ENCODE measurements at regions not wholly inside any gene's neighbourhood (a gene's known extent, or its start where the extent isn't known, plus 50 kb on each side); places are given as distances from the start of the nearest gene placed in this dataset.

DNA sequence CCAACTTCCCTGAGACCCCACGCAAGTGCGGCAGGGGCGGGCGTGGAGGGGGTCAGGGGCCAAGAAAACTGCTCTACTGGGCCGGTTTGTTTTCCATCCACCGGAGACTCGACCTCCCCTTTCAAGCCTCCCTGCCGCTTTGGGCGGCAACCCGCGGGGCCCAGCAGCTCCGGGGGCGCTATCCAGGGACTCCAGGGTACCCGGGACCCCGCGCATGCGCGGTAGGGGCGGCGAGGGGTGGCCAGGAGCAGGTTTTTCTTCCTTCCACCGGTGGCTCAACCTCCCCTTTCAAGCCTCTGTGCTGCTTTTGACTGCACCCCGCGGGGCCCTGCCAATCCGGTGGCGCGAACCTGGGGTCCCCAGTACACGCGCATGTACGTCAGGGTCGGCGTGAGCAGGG, 323.5 kb downstream of the ALG10 start (continued):
- TF ChIP-seq, protein P1, sequence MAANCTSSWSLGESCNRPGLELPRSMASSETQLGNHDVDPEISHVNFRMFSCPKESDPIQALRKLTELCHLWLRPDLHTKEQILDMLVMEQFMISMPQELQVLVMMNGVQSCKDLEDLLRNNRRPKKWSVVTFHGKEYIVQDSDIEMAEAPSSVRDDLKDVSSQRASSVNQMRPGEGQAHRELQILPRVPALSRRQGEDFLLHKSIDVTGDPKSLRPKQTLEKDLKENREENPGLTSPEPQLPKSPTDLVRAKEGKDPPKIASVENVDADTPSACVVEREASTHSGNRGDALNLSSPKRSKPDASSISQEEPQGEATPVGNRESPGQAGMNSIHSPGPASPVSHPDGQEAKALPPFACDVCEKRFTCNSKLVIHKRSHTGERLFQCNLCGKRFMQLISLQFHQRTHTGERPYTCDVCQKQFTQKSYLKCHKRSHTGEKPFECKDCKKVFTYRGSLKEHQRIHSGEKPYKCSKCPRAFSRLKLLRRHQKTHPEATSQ (tag by site-specific recombination; IDR thresholded peaks at IDR 0.05), result no peak
- TF ChIP-seq ZNF140 (tag by site-specific recombination; IDR thresholded peaks at IDR 0.05) (no peak), ZFP37 (tag by site-specific recombination; IDR thresholded peaks at IDR 0.05) (no peak), KLF9 (tag by site-specific recombination; IDR thresholded peaks at IDR 0.05; ENCODE audit: low read depth) (no peak), ZNF132 (tag by site-specific recombination; IDR thresholded peaks at IDR 0.05; ENCODE audit: borderline replicate concordance) (no peak), SCRT1 (tag by site-specific recombination; IDR thresholded peaks at IDR 0.05; ENCODE audit: borderline replicate concordance) (no peak), MEIS1 (CRISPR knock-in tag; IDR thresholded peaks at IDR 0.05; ENCODE audit: borderline replicate concordance) (no peak), ZEB2 (tag by site-specific recombination; IDR thresholded peaks at IDR 0.05) (no peak), ZNF146 (tag by site-specific recombination; IDR thresholded peaks at IDR 0.05) (no peak), ZNF792 (tag by site-specific recombination; IDR thresholded peaks at IDR 0.05) (no peak), ZNF654 (tag by site-specific recombination; IDR thresholded peaks at IDR 0.05; ENCODE audit: low read depth) (no peak), ZXDB (tag by site-specific recombination; IDR thresholded peaks at IDR 0.05) (peak; percentile 54; the same call in 1 of the 2 replicates), FEZF1 (tag by site-specific recombination; IDR thresholded peaks at IDR 0.05) (no peak), ZNF610 (tag by site-specific recombination; IDR thresholded peaks at IDR 0.05; ENCODE audit: borderline replicate concordance) (no peak)
- TF ChIP-seq, protein P2, sequence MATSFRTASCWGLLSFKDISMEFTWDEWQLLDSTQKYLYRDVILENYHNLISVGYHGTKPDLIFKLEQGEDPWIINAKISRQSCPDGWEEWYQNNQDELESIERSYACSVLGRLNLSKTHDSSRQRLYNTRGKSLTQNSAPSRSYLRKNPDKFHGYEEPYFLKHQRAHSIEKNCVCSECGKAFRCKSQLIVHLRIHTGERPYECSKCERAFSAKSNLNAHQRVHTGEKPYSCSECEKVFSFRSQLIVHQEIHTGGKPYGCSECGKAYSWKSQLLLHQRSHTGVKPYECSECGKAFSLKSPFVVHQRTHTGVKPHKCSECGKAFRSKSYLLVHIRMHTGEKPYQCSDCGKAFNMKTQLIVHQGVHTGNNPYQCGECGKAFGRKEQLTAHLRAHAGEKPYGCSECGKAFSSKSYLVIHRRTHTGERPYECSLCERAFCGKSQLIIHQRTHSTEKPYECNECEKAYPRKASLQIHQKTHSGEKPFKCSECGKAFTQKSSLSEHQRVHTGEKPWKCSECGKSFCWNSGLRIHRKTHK (tag by site-specific recombination; IDR thresholded peaks at IDR 0.05), result no peak
- TF ChIP-seq, protein P3, sequence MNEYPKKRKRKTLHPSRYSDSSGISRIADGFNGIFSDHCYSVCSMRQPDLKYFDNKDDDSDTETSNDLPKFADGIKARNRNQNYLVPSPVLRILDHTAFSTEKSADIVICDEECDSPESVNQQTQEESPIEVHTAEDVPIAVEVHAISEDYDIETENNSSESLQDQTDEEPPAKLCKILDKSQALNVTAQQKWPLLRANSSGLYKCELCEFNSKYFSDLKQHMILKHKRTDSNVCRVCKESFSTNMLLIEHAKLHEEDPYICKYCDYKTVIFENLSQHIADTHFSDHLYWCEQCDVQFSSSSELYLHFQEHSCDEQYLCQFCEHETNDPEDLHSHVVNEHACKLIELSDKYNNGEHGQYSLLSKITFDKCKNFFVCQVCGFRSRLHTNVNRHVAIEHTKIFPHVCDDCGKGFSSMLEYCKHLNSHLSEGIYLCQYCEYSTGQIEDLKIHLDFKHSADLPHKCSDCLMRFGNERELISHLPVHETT (tag by site-specific recombination; IDR thresholded peaks at IDR 0.05), result no peak
- TF ChIP-seq, protein P4, sequence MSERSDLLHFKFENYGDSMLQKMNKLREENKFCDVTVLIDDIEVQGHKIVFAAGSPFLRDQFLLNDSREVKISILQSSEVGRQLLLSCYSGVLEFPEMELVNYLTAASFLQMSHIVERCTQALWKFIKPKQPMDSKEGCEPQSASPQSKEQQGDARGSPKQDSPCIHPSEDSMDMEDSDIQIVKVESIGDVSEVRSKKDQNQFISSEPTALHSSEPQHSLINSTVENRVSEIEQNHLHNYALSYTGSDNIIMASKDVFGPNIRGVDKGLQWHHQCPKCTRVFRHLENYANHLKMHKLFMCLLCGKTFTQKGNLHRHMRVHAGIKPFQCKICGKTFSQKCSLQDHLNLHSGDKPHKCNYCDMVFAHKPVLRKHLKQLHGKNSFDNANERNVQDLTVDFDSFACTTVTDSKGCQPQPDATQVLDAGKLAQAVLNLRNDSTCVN (tag by site-specific recombination; optimal IDR thresholded peaks at IDR 0.05), result peak; percentile 24
- TF ChIP-seq, protein P5, sequence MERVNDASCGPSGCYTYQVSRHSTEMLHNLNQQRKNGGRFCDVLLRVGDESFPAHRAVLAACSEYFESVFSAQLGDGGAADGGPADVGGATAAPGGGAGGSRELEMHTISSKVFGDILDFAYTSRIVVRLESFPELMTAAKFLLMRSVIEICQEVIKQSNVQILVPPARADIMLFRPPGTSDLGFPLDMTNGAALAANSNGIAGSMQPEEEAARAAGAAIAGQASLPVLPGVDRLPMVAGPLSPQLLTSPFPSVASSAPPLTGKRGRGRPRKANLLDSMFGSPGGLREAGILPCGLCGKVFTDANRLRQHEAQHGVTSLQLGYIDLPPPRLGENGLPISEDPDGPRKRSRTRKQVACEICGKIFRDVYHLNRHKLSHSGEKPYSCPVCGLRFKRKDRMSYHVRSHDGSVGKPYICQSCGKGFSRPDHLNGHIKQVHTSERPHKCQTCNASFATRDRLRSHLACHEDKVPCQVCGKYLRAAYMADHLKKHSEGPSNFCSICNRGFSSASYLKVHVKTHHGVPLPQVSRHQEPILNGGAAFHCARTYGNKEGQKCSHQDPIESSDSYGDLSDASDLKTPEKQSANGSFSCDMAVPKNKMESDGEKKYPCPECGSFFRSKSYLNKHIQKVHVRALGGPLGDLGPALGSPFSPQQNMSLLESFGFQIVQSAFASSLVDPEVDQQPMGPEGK (tag by site-specific recombination; IDR thresholded peaks at IDR 0.05), result peak; percentile 35; the same call in 1 of the 2 replicates

DNA sequence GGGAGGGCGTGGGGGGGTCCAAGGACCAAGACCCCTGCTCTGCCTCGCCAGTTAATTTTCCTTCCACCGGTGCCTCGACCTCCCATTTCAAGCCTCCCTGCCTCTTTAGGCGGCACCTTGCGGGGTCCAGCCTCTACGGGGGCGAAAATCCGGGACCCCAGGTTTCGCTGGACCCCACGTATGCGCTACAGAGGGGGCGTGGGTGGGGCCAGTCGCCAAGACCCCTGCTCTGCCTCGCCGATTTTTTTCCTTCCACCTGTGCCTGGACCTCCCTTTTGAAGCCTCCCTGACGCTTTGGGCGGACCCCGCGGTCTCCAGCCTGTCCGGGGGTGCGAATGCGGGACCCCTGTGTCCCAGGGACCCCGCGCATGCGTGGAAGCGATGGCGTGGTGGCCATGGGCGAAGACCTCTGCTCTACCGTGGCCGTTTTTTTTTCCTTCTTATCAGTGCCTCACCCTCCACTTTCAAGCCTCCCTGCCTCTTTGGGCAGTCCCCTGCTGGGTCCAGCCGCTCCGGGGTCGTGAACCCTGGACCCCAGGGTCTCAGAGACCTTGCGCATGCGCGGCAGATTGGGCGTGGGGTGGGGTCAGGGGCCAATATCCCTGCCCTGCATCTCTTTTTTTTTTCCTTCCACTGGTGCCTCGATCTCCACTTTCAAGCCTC, 324.2 kb downstream of the ALG10 start:
- ChIA-PET CTCF (no interaction called here), POLR2A (no interaction called here)
- Histone ChIP-seq H3K9me3 (ENCODE audit: control insufficient read depth, insufficient read depth, low read depth, low read length) (no peaks in the 10 kb centered on the region), H3K4me3 (ENCODE audit: low read depth, low read length) (no peak overlapping the region), H3K36me3 (ENCODE audit: control insufficient read depth in 2 of 2, insufficient read depth in 1 of 2, low read length in 2 of 2) (no peaks in the 10 kb centered on the region), H3K4me1 (ENCODE audit: control insufficient read depth, insufficient read depth, low read length) (no peaks in the 10 kb centered on the region), H3K27ac (ENCODE audit: extremely low read depth, low read depth, low read length) (no peak overlapping the region)
- no peak for TF ChIP-seq ZNF324 (tag by site-specific recombination; IDR thresholded peaks at IDR 0.05)
- no peak for TF ChIP-seq ZNF623 (tag by site-specific recombination; IDR thresholded peaks at IDR 0.05)
- peak; percentile 18; the same call in 1 of the 2 replicates for TF ChIP-seq ZFHX2 (tag by site-specific recombination; conservative IDR thresholded peaks at IDR 0.05)
- peak; percentile 90 for TF ChIP-seq ZNF335 (tag by site-specific recombination; conservative IDR thresholded peaks at IDR 0.05)
- TF ChIP-seq ZIC2 (tag by site-specific recombination; IDR thresholded peaks at IDR 0.05), result peak; percentile 32
- TF ChIP-seq, protein P1 (tag by site-specific recombination; IDR thresholded peaks at IDR 0.05), result no peak
- peak; percentile 88 for TF ChIP-seq GLIS2 (tag by site-specific recombination; IDR thresholded peaks at IDR 0.05)
- peak; percentile 8; the same call in 1 of the 2 replicates for TF ChIP-seq KLF8 (tag by site-specific recombination; IDR thresholded peaks at IDR 0.05)
- 0 out of 2 replicates have a peak, but pooled peaks have one; percentile 18 for TF ChIP-seq ZNF121 (tag by site-specific recombination; IDR thresholded peaks at IDR 0.05)
- peak; percentile 43; the same call in 1 of the 2 replicates for TF ChIP-seq ZNF777 (tag by site-specific recombination; IDR thresholded peaks at IDR 0.05; ENCODE audit: borderline replicate concordance)
